B cell (primary cell): ENCODE measurements at regions not wholly inside any gene's neighbourhood (a gene's known extent, or its start where the extent isn't known, plus 50 kb on each side); places are given as distances from the start of the nearest gene placed in this dataset.

Source experiments
- ATAC-seq: fragments of 200-7000 bp; cut with Tn5 transposase; one replicate; pipeline ENCODE4 v1.10.0; 2021; ENCODE audit warnings: low read depth, mild to moderate bottlenecking, moderate number of reproducible peaks, moderate library complexity
- CTCF ChIA-PET: fragments of 350-600 bp; sonication (Branson Sonifier 250); formaldehyde crosslinking; loops from one replicate; lab custom pipeline; 2021; ENCODE audit warnings: antibody characterized with exemption, inconsistent platforms; lab: Charles Lee
- POLR2A ChIA-PET: fragments of 350-600 bp; sonication (Branson Sonifier 250); formaldehyde crosslinking; loops from one replicate; lab custom pipeline; 2021; ENCODE audit warnings: antibody characterized with exemption; lab: Charles Lee
- DNase-seq: peaks from one replicate; pipeline ENCODE4 v3.0.0; 2013
- H2AFZ ChIP-seq: 2 replicates; pipeline ENCODE4 v1.6.1; 2012; ENCODE audit warnings: mild to moderate bottlenecking, low read depth, low read length; ENCODE audit not compliant: insufficient read depth, poor library complexity, severe bottlenecking
- H3K27ac ChIP-seq, 2 donors: 1 replicate in 1 of 2; 2 replicates in 1 of 2; pipeline ENCODE4 v1.5.1; 2012 to 2013; ENCODE audit warnings: low read length in 2 of 2, mild to moderate bottlenecking in 2 of 2, moderate library complexity in 1 of 2
- H3K27me3 ChIP-seq, 4 experiments: fragments of 200-600 bp in 1 of 4; sonication (generic) in 1 of 4; replicated peaks in 1 of 4; 1 replicate in 2 of 4; 2 replicates in 2 of 4; pipeline versions ENCODE4 v1.6.1 to v1.7.0; 2013 to 2016; ENCODE audit warnings: low read length in 3 of 4, mild to moderate bottlenecking in 2 of 4, mixed read lengths in 1 of 4, moderate library complexity in 1 of 4; ENCODE audit not compliant: insufficient read depth in 4 of 4, control insufficient read depth in 3 of 4; ENCODE audit errors: control extremely low read depth in 1 of 4
- H3K36me3 ChIP-seq, 2 experiments: replicated peaks in 1 of 2; 1 replicate in 1 of 2; 2 replicates in 1 of 2; pipeline versions ENCODE4 v1.6.1 to v1.7.1; 2013; ENCODE audit warnings: low read length in 1 of 2; ENCODE audit not compliant: insufficient read depth in 2 of 2, control insufficient read depth in 1 of 2; ENCODE audit errors: control extremely low read depth in 1 of 2, extremely low read depth in 1 of 2
- H3K4me1 ChIP-seq, 2 donors: fragments of 200-600 bp in 1 of 2; sonication (generic) in 1 of 2; 1 replicate in 1 of 2; 2 replicates in 1 of 2; pipeline versions ENCODE4 v1.5.1 to v1.6.1; 2013 to 2017; ENCODE audit warnings: low read length in 2 of 2; ENCODE audit not compliant: control insufficient read depth in 2 of 2, insufficient read depth in 2 of 2
- H3K4me2 ChIP-seq: replicated peaks from 2 replicates; pipeline ENCODE3; 2012; ENCODE audit warnings: mild to moderate bottlenecking, low read depth, low read length; ENCODE audit not compliant: poor library complexity, severe bottlenecking
- H3K4me3 ChIP-seq, 5 experiments: fragments of 200-600 bp in 1 of 5; sonication (generic) in 1 of 5; 1 replicate in 3 of 5; 2 replicates in 2 of 5; pipeline versions ENCODE4 v1.5.1 to v1.7.0; 2011 to 2016; ENCODE audit warnings: low read length in 4 of 5, mild to moderate bottlenecking in 4 of 5, low read depth in 2 of 5, control low read depth in 1 of 5, moderate library complexity in 1 of 5; ENCODE audit not compliant: insufficient read depth in 1 of 5; ENCODE audit errors: control extremely low read depth in 1 of 5, extremely low read depth in 1 of 5
- H3K79me2 ChIP-seq: fragments of 200-600 bp; sonication (generic); one replicate; pipeline ENCODE4 v1.6.0; 2016; ENCODE audit warnings: low read length; ENCODE audit not compliant: control insufficient read depth, insufficient read depth
- H3K9ac ChIP-seq: fragments of 200-600 bp; sonication (generic); 2 replicates; pipeline ENCODE4 v1.6.1; 2017; ENCODE audit warnings: mild to moderate bottlenecking, low read length, moderate library complexity
- H3K9me3 ChIP-seq, 3 donors: one replicate each; pipeline versions ENCODE4 v1.6.1 to v1.7.1; 2013; ENCODE audit warnings: low read length in 2 of 3; ENCODE audit not compliant: control insufficient read depth in 2 of 3, insufficient read depth in 1 of 3; ENCODE audit errors: control extremely low read depth in 1 of 3
- H4K20me1 ChIP-seq: 2 replicates; pipeline ENCODE4 v1.6.0; 2012; ENCODE audit warnings: mild to moderate bottlenecking, low read length; ENCODE audit not compliant: insufficient read depth, control insufficient read depth, poor library complexity, severe bottlenecking
- H3K27ac Mint-ChIP-seq: one replicate; pipeline ENCODE4 v1.8.0; 2021; ENCODE audit warnings: mixed read lengths
- H3K27me3 Mint-ChIP-seq: one replicate; pipeline ENCODE4 v1.8.0; 2021; ENCODE audit warnings: mixed read lengths
- H3K4me1 Mint-ChIP-seq: one replicate; pipeline ENCODE4 v1.8.0; 2021; ENCODE audit warnings: mixed read lengths
- H3K4me3 Mint-ChIP-seq: one replicate; pipeline ENCODE4 v1.8.0; 2021; ENCODE audit warnings: mixed read lengths
- H3K9me3 Mint-ChIP-seq: one replicate; pipeline ENCODE4 v1.8.0; 2022; ENCODE audit warnings: mixed read lengths; ENCODE audit not compliant: insufficient read depth
- EZH2 ChIP-seq: IDR thresholded peaks from 2 replicates; pipeline ENCODE4 v1.6.1; 2012; ENCODE audit warnings: borderline replicate concordance, low read depth, mild to moderate bottlenecking, moderate library complexity, low read length; ENCODE audit not compliant: insufficient read depth, poor library complexity, severe bottlenecking
- WGBS: methylation state at CpG from one replicate; pipeline ENCODE4 v1.1.5; 2013; ENCODE audit warnings: missing lambda C conversion rate; ENCODE audit not compliant: insufficient coverage; 5-methylcytosine and 5-hydroxymethylcytosine counted together
- intact Hi-C: fragments of 100-400 bp; cut with micrococcal nuclease; formaldehyde crosslinking; loops from one replicate; pipeline ENCODE4 v1.10.0; 2022
- TF ChIP-seq, protein P1 (sequence below): fragments of 200-600 bp; IDR thresholded peaks from one replicate; pipeline ENCODE4 v1.8.0; 2022; ENCODE audit warnings: antibody characterized with exemption, mild to moderate bottlenecking

GRCh38 chr9:1337169-1337568 is 287.0 kb downstream of the DMRT2 start:
- ATAC-seq (no peak), DNase-seq (no peak)
- no peaks in the 10 kb centered on the region for H3K36me3 ChIP-seq
- ChIA-PET CTCF (no interaction called here), POLR2A (no interaction called here)
- H3K79me2 ChIP-seq, result no peaks in the 10 kb centered on the region
- H2AFZ ChIP-seq, result no peak overlapping the region
- no peak overlapping the region for H3K4me2 ChIP-seq
- no peaks in the 10 kb centered on the region for H3K4me1 ChIP-seq
- H3K27ac ChIP-seq, result no peak overlapping the region
- Mint-ChIP-seq H3K9me3 (no peaks in the 10 kb centered on the region), H3K4me3 (no peak overlapping the region), H3K27ac (no peak overlapping the region), H3K27me3 (peaks cover 3% of the 10 kb centered on the region), H3K4me1 (no peaks in the 10 kb centered on the region)
- no peak overlapping the region for H3K4me3 ChIP-seq
- H3K9me3 ChIP-seq, result no peaks in the 10 kb centered on the region
- no peak for TF ChIP-seq EZH2
- TF ChIP-seq, protein P1, sequence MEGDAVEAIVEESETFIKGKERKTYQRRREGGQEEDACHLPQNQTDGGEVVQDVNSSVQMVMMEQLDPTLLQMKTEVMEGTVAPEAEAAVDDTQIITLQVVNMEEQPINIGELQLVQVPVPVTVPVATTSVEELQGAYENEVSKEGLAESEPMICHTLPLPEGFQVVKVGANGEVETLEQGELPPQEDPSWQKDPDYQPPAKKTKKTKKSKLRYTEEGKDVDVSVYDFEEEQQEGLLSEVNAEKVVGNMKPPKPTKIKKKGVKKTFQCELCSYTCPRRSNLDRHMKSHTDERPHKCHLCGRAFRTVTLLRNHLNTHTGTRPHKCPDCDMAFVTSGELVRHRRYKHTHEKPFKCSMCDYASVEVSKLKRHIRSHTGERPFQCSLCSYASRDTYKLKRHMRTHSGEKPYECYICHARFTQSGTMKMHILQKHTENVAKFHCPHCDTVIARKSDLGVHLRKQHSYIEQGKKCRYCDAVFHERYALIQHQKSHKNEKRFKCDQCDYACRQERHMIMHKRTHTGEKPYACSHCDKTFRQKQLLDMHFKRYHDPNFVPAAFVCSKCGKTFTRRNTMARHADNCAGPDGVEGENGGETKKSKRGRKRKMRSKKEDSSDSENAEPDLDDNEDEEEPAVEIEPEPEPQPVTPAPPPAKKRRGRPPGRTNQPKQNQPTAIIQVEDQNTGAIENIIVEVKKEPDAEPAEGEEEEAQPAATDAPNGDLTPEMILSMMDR, result no peak
- WGBS, result no CpG with 5 or more reads among the region's 2 CpGs
- no peaks in the 10 kb centered on the region for H4K20me1 ChIP-seq
- no peaks in the 10 kb centered on the region for H3K27me3 ChIP-seq
- intact Hi-C loops, result no loop called here
- no peak overlapping the region for H3K9ac ChIP-seq

DNA sequence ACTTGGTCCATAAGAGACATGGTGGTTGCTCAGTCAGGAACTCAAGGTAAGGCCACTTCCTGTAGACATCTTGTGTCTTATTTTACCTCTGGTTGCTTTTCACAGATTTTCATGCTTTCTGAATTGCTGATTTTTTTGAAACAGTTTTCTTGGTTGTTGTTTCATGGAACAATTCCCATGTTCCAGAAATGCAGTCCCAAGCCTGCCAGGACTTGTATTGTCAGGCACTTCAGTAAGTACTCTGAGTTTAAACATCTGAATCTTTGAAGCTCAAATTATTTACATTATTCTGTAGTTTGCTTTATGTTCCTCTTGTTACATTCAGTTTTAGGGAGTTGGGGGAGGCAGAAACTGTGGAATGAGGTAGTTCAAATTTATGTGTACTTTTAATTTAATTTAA is 290.2 kb downstream of the DMRT2 start:
- no peaks in the 10 kb centered on the region for H3K4me1 Mint-ChIP-seq
- H3K9me3 ChIP-seq, result no peaks in the 10 kb centered on the region
- H3K27me3 Mint-ChIP-seq, result peaks cover 3% of the 10 kb centered on the region
- H3K36me3 ChIP-seq, result no peaks in the 10 kb centered on the region
- no peak overlapping the region for H2AFZ ChIP-seq
- DNase-seq (no peak), ATAC-seq (no peak)
- no peak overlapping the region for H3K4me2 ChIP-seq
- H3K4me3 Mint-ChIP-seq, result no peak overlapping the region
- H3K9ac ChIP-seq, result no peak overlapping the region
- no peaks in the 10 kb centered on the region for H3K4me1 ChIP-seq
- ChIA-PET CTCF (no interaction called here), POLR2A (no interaction called here)
- H3K27ac Mint-ChIP-seq, result no peak overlapping the region
- H3K27ac ChIP-seq, result no peak overlapping the region
- no peaks in the 10 kb centered on the region for H3K79me2 ChIP-seq
- H3K27me3 ChIP-seq, result no peaks in the 10 kb centered on the region
- TF ChIP-seq, protein P1, result no peak
- TF ChIP-seq EZH2, result no peak
- no peak overlapping the region for H3K4me3 ChIP-seq
- no peaks in the 10 kb centered on the region for H4K20me1 ChIP-seq
- peaks cover 3% of the 10 kb centered on the region for H3K9me3 Mint-ChIP-seq
- intact Hi-C loops, result no loop called here
